Testis (tissue), 2 donors: ENCODE measurements at regions not wholly inside any gene's neighbourhood (a gene's known extent, or its start where the extent isn't known, plus 50 kb on each side); places are given as distances from the start of the nearest gene placed in this dataset.

Experiments
- DNase-seq: peaks from one replicate; pipeline ENCODE4 v3.0.0-alpha.2; 2019
- H3K27ac ChIP-seq, 2 donors: fragments of 200-600 bp; sonication (generic); one replicate each; pipeline ENCODE4 v1.5.1; 2019
- H3K27me3 ChIP-seq: fragments of 200-600 bp; sonication (generic); one replicate; pipeline ENCODE4 v1.5.1; 2019
- H3K36me3 ChIP-seq: fragments of 200-600 bp; sonication (generic); one replicate; pipeline ENCODE4 v1.5.1; 2017; ENCODE audit warnings: low read depth; ENCODE audit errors: missing control alignments
- H3K4me1 ChIP-seq: fragments of 200-600 bp; sonication (generic); one replicate; pipeline ENCODE4 v1.5.1; 2019
- H3K4me3 ChIP-seq, 2 donors: fragments of 200-600 bp; sonication (generic); one replicate each; pipeline ENCODE4 v1.5.1; 2017 to 2019
- H3K9me3 ChIP-seq: fragments of 200-600 bp; sonication (generic); one replicate; pipeline ENCODE4 v1.5.1; 2017
- POLR2A ChIP-seq: fragments of 450-650 bp; IDR thresholded peaks from one replicate; pipeline ENCODE4 v1.6.1; 2017; ENCODE audit warnings: antibody characterized with exemption, mild to moderate bottlenecking, moderate library complexity
- WGBS, 2 donors: methylation state at CpG; one replicate each; pipeline ENCODE4 v1.1.5; 2018; 5-methylcytosine and 5-hydroxymethylcytosine counted together
- intact Hi-C: fragments of 100-400 bp; cut with DNase I; formaldehyde crosslinking; loops from one replicate; pipeline ENCODE4 v1.15.1; 2023; ENCODE audit warnings: low total_unique reads
- TF ChIP-seq, protein P1 (sequence below), 3 experiments: fragments of 450-650 bp in 2 of 3; fragments of 200-600 bp in 1 of 3; sonication (generic) in 1 of 3; IDR thresholded peaks; one replicate each; pipeline ENCODE4 v1.5.1; 2016 to 2019; ENCODE audit warnings: antibody characterized with exemption in 3 of 3, mild to moderate bottlenecking in 2 of 3, moderate library complexity in 1 of 3

GRCh38 chr1:218163371-218163770 is 121.7 kb upstream of the RRP15 start:
- Histone ChIP-seq H3K36me3 (no peaks in the 10 kb centered on the region), H3K4me3 (peak overlapping the region in 1 of 2 donors; percentile 45), H3K4me1 (no peaks in the 10 kb centered on the region), H3K27ac (no peak overlapping the region), H3K27me3 (peaks cover 3% of the 10 kb centered on the region), H3K9me3 (no peaks in the 10 kb centered on the region)
- WGBS, 2 donors, result 37 to 43% methylated on average over 7 of the region's 7 CpGs
- no peak for TF ChIP-seq POLR2A
- TF ChIP-seq, protein P1, sequence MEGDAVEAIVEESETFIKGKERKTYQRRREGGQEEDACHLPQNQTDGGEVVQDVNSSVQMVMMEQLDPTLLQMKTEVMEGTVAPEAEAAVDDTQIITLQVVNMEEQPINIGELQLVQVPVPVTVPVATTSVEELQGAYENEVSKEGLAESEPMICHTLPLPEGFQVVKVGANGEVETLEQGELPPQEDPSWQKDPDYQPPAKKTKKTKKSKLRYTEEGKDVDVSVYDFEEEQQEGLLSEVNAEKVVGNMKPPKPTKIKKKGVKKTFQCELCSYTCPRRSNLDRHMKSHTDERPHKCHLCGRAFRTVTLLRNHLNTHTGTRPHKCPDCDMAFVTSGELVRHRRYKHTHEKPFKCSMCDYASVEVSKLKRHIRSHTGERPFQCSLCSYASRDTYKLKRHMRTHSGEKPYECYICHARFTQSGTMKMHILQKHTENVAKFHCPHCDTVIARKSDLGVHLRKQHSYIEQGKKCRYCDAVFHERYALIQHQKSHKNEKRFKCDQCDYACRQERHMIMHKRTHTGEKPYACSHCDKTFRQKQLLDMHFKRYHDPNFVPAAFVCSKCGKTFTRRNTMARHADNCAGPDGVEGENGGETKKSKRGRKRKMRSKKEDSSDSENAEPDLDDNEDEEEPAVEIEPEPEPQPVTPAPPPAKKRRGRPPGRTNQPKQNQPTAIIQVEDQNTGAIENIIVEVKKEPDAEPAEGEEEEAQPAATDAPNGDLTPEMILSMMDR (IDR thresholded peaks at IDR 0.05), result no peak
- intact Hi-C loops, result no loop called here
- DNase-seq, result no peak

DNA sequence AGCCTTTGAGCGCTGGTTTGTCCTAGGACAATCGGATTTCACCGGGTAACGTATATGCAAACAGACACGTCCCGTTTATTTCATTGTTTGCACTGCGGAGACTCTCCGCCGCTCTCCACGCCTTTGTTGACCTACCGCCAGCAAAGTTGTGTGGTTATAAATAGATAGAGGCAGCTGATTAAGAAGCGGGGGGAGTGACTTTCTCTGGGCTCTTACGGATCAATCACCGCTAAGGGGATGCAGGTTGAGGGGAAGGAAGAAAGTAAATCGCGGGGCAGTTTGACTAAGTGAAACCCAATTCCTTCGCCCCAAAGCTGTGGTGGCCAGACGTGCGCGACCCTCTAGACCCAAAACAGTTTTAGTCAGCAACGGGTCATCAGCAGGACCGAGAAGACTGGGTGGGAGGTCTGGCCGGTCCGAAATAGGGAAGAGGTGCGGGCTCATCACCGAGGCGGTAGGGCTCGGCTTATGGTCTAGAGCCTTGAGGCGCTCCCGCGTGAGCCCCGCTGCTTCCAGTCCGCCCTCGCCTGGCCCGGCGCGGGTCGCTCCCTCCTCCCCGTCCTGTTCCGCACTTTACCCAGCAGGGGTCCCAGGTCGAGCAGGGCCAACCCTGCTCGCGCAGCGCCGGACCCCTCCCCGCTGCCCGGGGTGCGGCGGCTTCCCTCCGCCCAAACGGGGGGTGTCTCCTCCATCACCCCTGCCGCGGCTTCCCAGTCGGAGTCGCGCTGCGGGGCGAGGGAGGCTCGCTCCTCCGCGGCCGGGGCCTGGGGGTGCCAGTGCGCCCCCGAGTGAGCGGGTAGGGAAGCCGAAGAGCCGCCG is 120.8 kb upstream of the RRP15 start:
- H3K36me3 ChIP-seq, result no peaks in the 10 kb centered on the region
- DNase-seq, result peak; percentile 57
- TF ChIP-seq, protein P1 (IDR thresholded peaks at IDR 0.05), result no peak
- TF ChIP-seq POLR2A, result no peak
- H3K27me3 ChIP-seq, result peaks cover 3% of the 10 kb centered on the region
- peak overlapping the region; percentile 45 to 54 for H3K4me3 ChIP-seq
- H3K27ac ChIP-seq, result peak overlapping the region in 1 of 2 donors; percentile 31
- no peaks in the 10 kb centered on the region for H3K9me3 ChIP-seq
- H3K4me1 ChIP-seq, result no peaks in the 10 kb centered on the region
- WGBS, 2 donors, result 2 to 5% methylated on average over 25 to 36 of the region's 68 CpGs
- intact Hi-C loops, result no loop called here

GRCh38 chr1:218164930-218165700 is 120.0 kb upstream of the RRP15 start:
- no peaks in the 10 kb centered on the region for H3K4me1 ChIP-seq
- H3K9me3 ChIP-seq, result no peaks in the 10 kb centered on the region
- TF ChIP-seq POLR2A, result no peak
- TF ChIP-seq, protein P1 (IDR thresholded peaks at IDR 0.05), result no peak
- H3K36me3 ChIP-seq, result no peaks in the 10 kb centered on the region
- 1 to 3% methylated on average over 44 to 77 of the region's 80 CpGs for WGBS, 2 donors
- H3K4me3 ChIP-seq, result peak overlapping the region; percentile 45 to 54
- peaks cover 3% of the 10 kb centered on the region for H3K27me3 ChIP-seq
- DNase-seq, result peak; percentile 28
- intact Hi-C loops, result no loop called here
- peak overlapping the region in 1 of 2 donors; percentile 31 for H3K27ac ChIP-seq

GRCh38 chr1:218165701-218166114 is 119.4 kb upstream of the RRP15 start:
- Histone ChIP-seq H3K27me3 (peaks cover 3% of the 10 kb centered on the region), H3K4me1 (no peaks in the 10 kb centered on the region), H3K4me3 (peak overlapping the region; percentile 45 to 54), H3K27ac (no peak overlapping the region), H3K9me3 (no peaks in the 10 kb centered on the region), H3K36me3 (no peaks in the 10 kb centered on the region)
- intact Hi-C loops, result no loop called here
- TF ChIP-seq, protein P1 (IDR thresholded peaks at IDR 0.05), result no peak
- TF ChIP-seq POLR2A, result no peak
- 6% methylated on average over 10 of the region's 10 CpGs for WGBS, 2 donors
- no peak for DNase-seq
